ENCODE measurements at regions not wholly inside any gene's neighbourhood (a gene's known extent, or its start where the extent isn't known, plus 50 kb on each side); places are given as distances from the start of the nearest gene placed in this dataset.

GRCh38 chr7:112596260-112596659, 115.5 kb downstream of the LSMEM1 start:
- DNase-seq = no peak
- Histone ChIP-seq H3K4me1 (ENCODE audit: control insufficient read depth in 1 of 2, insufficient read depth in 2 of 2, low read length in 2 of 2) (no peaks in the 10 kb centered on the region), H3K79me2 (ENCODE audit: control insufficient read depth, insufficient read depth, low read length, poor library complexity) (no peaks in the 10 kb centered on the region), H3K27ac (ENCODE audit: low read depth, low read length) (no peak overlapping the region), H3K36me3 (ENCODE audit: control insufficient read depth in 1 of 2, insufficient read depth in 2 of 2, low read length in 2 of 2) (no peaks in the 10 kb centered on the region), H2BK5ac (ENCODE audit: low read depth, low read length, poor library complexity) (no peak overlapping the region), H4K8ac (ENCODE audit: low read depth, low read length) (no peak overlapping the region), H4K91ac (ENCODE audit: low read depth, low read length) (no peak overlapping the region), H3K9me3 (ENCODE audit: insufficient read depth, low read depth, low read length) (no peaks in the 10 kb centered on the region), H3K4me2 (ENCODE audit: low read length) (no peak overlapping the region), H3K14ac (ENCODE audit: low read length) (no peak overlapping the region), H2AFZ (ENCODE audit: insufficient read depth, low read length, poor library complexity) (no peak overlapping the region), H3K4ac (ENCODE audit: low read depth, low read length) (no peak overlapping the region), H2BK120ac (ENCODE audit: insufficient read depth, low read length, poor library complexity) (no peak overlapping the region), H3K23ac (ENCODE audit: low read length) (no peak overlapping the region), H3K18ac (ENCODE audit: low read length) (no peak overlapping the region), H3K27me3 (ENCODE audit: insufficient read depth, low read length) (no peaks in the 10 kb centered on the region), H4K12ac (ENCODE audit: low read depth, low read length) (no peak overlapping the region), H3K9ac (ENCODE audit: low read length) (no peak overlapping the region), H3K4me3 (ENCODE audit: low read depth, low read length) (no peak overlapping the region), H3K79me1 (ENCODE audit: low read length) (no peaks in the 10 kb centered on the region), H2AK5ac (ENCODE audit: low read length) (no peak overlapping the region), H2BK12ac (ENCODE audit: low read length) (no peak overlapping the region)
- WGBS (ENCODE audit: extremely low coverage, insufficient coverage, insufficient read length) = no CpG with 5 or more reads among the region's 3 CpGs

- no peak overlapping the region for H2BK12ac ChIP-seq (ENCODE audit: low read length)
- no peak overlapping the region for H3K23ac ChIP-seq (ENCODE audit: low read length)
- no peak overlapping the region for H4K8ac ChIP-seq (ENCODE audit: low read depth, low read length)
- H2AK5ac ChIP-seq (ENCODE audit: low read length) = no peak overlapping the region
- H4K12ac ChIP-seq (ENCODE audit: low read depth, low read length) = no peak overlapping the region
- H3K9ac ChIP-seq (ENCODE audit: low read length) = no peak overlapping the region
- H2BK120ac ChIP-seq (ENCODE audit: insufficient read depth, low read length, poor library complexity) = no peak overlapping the region
- H3K27me3 ChIP-seq (ENCODE audit: insufficient read depth, low read length) = no peaks in the 10 kb centered on the region
- no peaks in the 10 kb centered on the region for H3K79me1 ChIP-seq (ENCODE audit: low read length)
- no peak overlapping the region for H3K27ac ChIP-seq (ENCODE audit: low read depth, low read length)
- H3K18ac ChIP-seq (ENCODE audit: low read length) = no peak overlapping the region
- DNase-seq = no peak
- no peak overlapping the region for H3K4ac ChIP-seq (ENCODE audit: low read depth, low read length)
- WGBS (ENCODE audit: extremely low coverage, insufficient coverage, insufficient read length) = no CpG with 5 or more reads among the region's 2 CpGs
- H3K4me3 ChIP-seq (ENCODE audit: low read depth, low read length) = no peak overlapping the region
- no peaks in the 10 kb centered on the region for H3K79me2 ChIP-seq (ENCODE audit: control insufficient read depth, insufficient read depth, low read length, poor library complexity)
- no peak overlapping the region for H3K14ac ChIP-seq (ENCODE audit: low read length)
- no peak overlapping the region for H3K4me2 ChIP-seq (ENCODE audit: low read length)
- H3K4me1 ChIP-seq (ENCODE audit: control insufficient read depth in 1 of 2, insufficient read depth in 2 of 2, low read length in 2 of 2) = no peaks in the 10 kb centered on the region
- no peaks in the 10 kb centered on the region for H3K9me3 ChIP-seq (ENCODE audit: insufficient read depth, low read depth, low read length)
- H3K36me3 ChIP-seq (ENCODE audit: control insufficient read depth in 1 of 2, insufficient read depth in 2 of 2, low read length in 2 of 2) = no peaks in the 10 kb centered on the region
- no peak overlapping the region for H2AFZ ChIP-seq (ENCODE audit: insufficient read depth, low read length, poor library complexity)
- no peak overlapping the region for H4K91ac ChIP-seq (ENCODE audit: low read depth, low read length)
- H2BK5ac ChIP-seq (ENCODE audit: low read depth, low read length, poor library complexity) = no peak overlapping the region
Observed at GRCh38 chr7:112596981-112597380, 116.2 kb downstream of the LSMEM1 start.

- no CpG with 5 or more reads among the region's 1 CpG for WGBS (ENCODE audit: extremely low coverage, insufficient coverage, insufficient read length)
- no peak overlapping the region for H3K27ac ChIP-seq (ENCODE audit: low read depth, low read length)
- no peak overlapping the region for H3K4me2 ChIP-seq (ENCODE audit: low read length)
Observed at GRCh38 chr7:112603673-112604072, 122.9 kb downstream of the LSMEM1 start.

GRCh38 chr7:112610636-112611035, 129.8 kb downstream of the LSMEM1 start:
- H4K8ac ChIP-seq (ENCODE audit: low read depth, low read length) = no peak overlapping the region
- no peaks in the 10 kb centered on the region for H3K27me3 ChIP-seq (ENCODE audit: insufficient read depth, low read length)
- no peak overlapping the region for H3K4me2 ChIP-seq (ENCODE audit: low read length)
- H2AFZ ChIP-seq (ENCODE audit: insufficient read depth, low read length, poor library complexity) = no peak overlapping the region
- no peak overlapping the region for H2BK12ac ChIP-seq (ENCODE audit: low read length)
- H3K4ac ChIP-seq (ENCODE audit: low read depth, low read length) = no peak overlapping the region
- H2BK120ac ChIP-seq (ENCODE audit: insufficient read depth, low read length, poor library complexity) = no peak overlapping the region
- H3K18ac ChIP-seq (ENCODE audit: low read length) = no peak overlapping the region
- no peaks in the 10 kb centered on the region for H3K4me1 ChIP-seq (ENCODE audit: control insufficient read depth in 1 of 2, insufficient read depth in 2 of 2, low read length in 2 of 2)
- DNase-seq = no peak
- H4K91ac ChIP-seq (ENCODE audit: low read depth, low read length) = no peak overlapping the region
- H3K27ac ChIP-seq (ENCODE audit: low read depth, low read length) = no peak overlapping the region
- no peaks in the 10 kb centered on the region for H3K79me1 ChIP-seq (ENCODE audit: low read length)
- no peak overlapping the region for H4K12ac ChIP-seq (ENCODE audit: low read depth, low read length)
- no peak overlapping the region for H3K4me3 ChIP-seq (ENCODE audit: low read depth, low read length)
- no peaks in the 10 kb centered on the region for H3K9me3 ChIP-seq (ENCODE audit: insufficient read depth, low read depth, low read length)
- no CpG with 5 or more reads among the region's 1 CpG for WGBS (ENCODE audit: extremely low coverage, insufficient coverage, insufficient read length)
- no peak overlapping the region for H2AK5ac ChIP-seq (ENCODE audit: low read length)
- no peak overlapping the region for H3K23ac ChIP-seq (ENCODE audit: low read length)
- H3K36me3 ChIP-seq (ENCODE audit: control insufficient read depth in 1 of 2, insufficient read depth in 2 of 2, low read length in 2 of 2) = no peaks in the 10 kb centered on the region
- H3K9ac ChIP-seq (ENCODE audit: low read length) = no peak overlapping the region
- H3K14ac ChIP-seq (ENCODE audit: low read length) = no peak overlapping the region
- no peak overlapping the region for H2BK5ac ChIP-seq (ENCODE audit: low read depth, low read length, poor library complexity)
- H3K79me2 ChIP-seq (ENCODE audit: control insufficient read depth, insufficient read depth, low read length, poor library complexity) = no peaks in the 10 kb centered on the region

More at GRCh38 chr7:112603673-112604072, 122.9 kb downstream of the LSMEM1 start:
- no peak overlapping the region for H3K4me3 ChIP-seq (ENCODE audit: low read depth, low read length)
- H3K79me2 ChIP-seq (ENCODE audit: control insufficient read depth, insufficient read depth, low read length, poor library complexity) = no peaks in the 10 kb centered on the region
- no peak overlapping the region for H4K12ac ChIP-seq (ENCODE audit: low read depth, low read length)
- no peak overlapping the region for H4K91ac ChIP-seq (ENCODE audit: low read depth, low read length)
- no peak overlapping the region for H3K23ac ChIP-seq (ENCODE audit: low read length)
- no peak overlapping the region for H2BK5ac ChIP-seq (ENCODE audit: low read depth, low read length, poor library complexity)
- no peak overlapping the region for H3K4ac ChIP-seq (ENCODE audit: low read depth, low read length)
- no peak overlapping the region for H2AK5ac ChIP-seq (ENCODE audit: low read length)
- no peak overlapping the region for H3K9ac ChIP-seq (ENCODE audit: low read length)
- no peak overlapping the region for H3K14ac ChIP-seq (ENCODE audit: low read length)
- no peaks in the 10 kb centered on the region for H3K79me1 ChIP-seq (ENCODE audit: low read length)
- no peak overlapping the region for H2BK120ac ChIP-seq (ENCODE audit: insufficient read depth, low read length, poor library complexity)
- H3K4me1 ChIP-seq (ENCODE audit: control insufficient read depth in 1 of 2, insufficient read depth in 2 of 2, low read length in 2 of 2) = no peaks in the 10 kb centered on the region
- H3K36me3 ChIP-seq (ENCODE audit: control insufficient read depth in 1 of 2, insufficient read depth in 2 of 2, low read length in 2 of 2) = no peaks in the 10 kb centered on the region
- no peak overlapping the region for H2AFZ ChIP-seq (ENCODE audit: insufficient read depth, low read length, poor library complexity)
- no peak for DNase-seq
- H3K18ac ChIP-seq (ENCODE audit: low read length) = no peak overlapping the region
- H3K9me3 ChIP-seq (ENCODE audit: insufficient read depth, low read depth, low read length) = no peaks in the 10 kb centered on the region
- H4K8ac ChIP-seq (ENCODE audit: low read depth, low read length) = no peak overlapping the region
- no peaks in the 10 kb centered on the region for H3K27me3 ChIP-seq (ENCODE audit: insufficient read depth, low read length)
- no peak overlapping the region for H2BK12ac ChIP-seq (ENCODE audit: low read length)
